GM12891 (cell line): ENCODE measurements at regions not wholly inside any gene's neighbourhood (a gene's known extent, or its start where the extent isn't known, plus 50 kb on each side); places are given as distances from the start of the nearest gene placed in this dataset.

Source experiments
- DNase-seq: peaks from one replicate; pipeline ENCODE4 v3.0.0; 2011; ENCODE audit warnings: low spot score; ENCODE audit not compliant: insufficient read length
- FAIRE-seq: peaks from 2 replicates; lab custom pipeline; 2011; peaks lifted over from hg19 to GRCh38; lab: Jason Lieb, UNC
- PAX5 ChIP-seq: IDR thresholded peaks from 2 replicates; pipeline ENCODE4 v1.6.1; 2011; ENCODE audit warnings: low read length, moderate library complexity, mild to moderate bottlenecking; ENCODE audit not compliant: insufficient read depth, severe bottlenecking
- POLR2A ChIP-seq: IDR thresholded peaks from 2 replicates; pipeline ENCODE4 v1.6.1; 2011; ENCODE audit warnings: low read depth, low read length, control low read depth
- POLR2AphosphoS5 ChIP-seq: IDR thresholded peaks from 2 replicates; pipeline ENCODE4 v1.6.1; 2011; ENCODE audit warnings: low read depth, low read length, control low read depth
- POU2F2 ChIP-seq: IDR thresholded peaks from 2 replicates; pipeline ENCODE4 v1.6.1; 2011; ENCODE audit warnings: low read depth, mild to moderate bottlenecking, control low read depth, low read length, moderate library complexity
- SPI1 ChIP-seq: IDR thresholded peaks from 2 replicates; pipeline ENCODE4 v1.6.1; 2011; ENCODE audit warnings: low read depth, low read length, control low read depth
- TAF1 ChIP-seq: IDR thresholded peaks from 2 replicates; pipeline ENCODE4 v1.6.1; 2011; ENCODE audit warnings: low read depth, low read length, control low read depth

DNA sequence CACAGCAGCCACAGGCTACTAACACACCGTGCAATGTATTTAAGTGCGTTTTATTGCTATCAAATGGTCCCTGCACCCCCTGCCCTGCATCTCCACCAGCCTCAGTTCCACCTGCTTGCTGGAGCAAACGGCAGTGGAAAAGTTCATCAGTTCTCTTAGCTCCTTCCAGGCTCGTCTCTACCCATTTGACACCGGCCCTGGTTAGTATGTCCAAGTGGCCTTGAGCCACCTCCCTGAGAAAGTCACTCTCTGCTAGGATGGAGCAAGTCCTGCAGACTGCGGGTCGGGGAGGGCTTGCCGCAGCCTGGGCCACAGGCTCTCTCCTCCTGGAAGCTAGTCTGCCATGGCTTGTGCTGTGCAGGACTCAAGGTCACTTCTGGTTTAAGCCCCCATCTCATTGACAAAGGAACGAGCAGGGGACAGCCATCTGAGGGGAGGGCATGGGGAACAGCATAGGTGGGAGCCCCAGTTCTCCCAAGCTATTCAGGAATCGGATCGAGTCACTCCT is 74.9 kb downstream of the RHOB start:
- FAIRE-seq (no peak), DNase-seq (no peak)
- TF ChIP-seq PAX5, result no peak
- no peak for TF ChIP-seq POLR2A
- no peak for TF ChIP-seq POU2F2
- TF ChIP-seq SPI1, result no peak
- no peak for TF ChIP-seq TAF1
- TF ChIP-seq POLR2AphosphoS5, result no peak

- FAIRE-seq (no peak), DNase-seq (no peak)
- TF ChIP-seq PAX5 (no peak), POLR2AphosphoS5 (no peak), POU2F2 (no peak), POLR2A (no peak), SPI1 (no peak), TAF1 (no peak)
Observed at GRCh38 chr2:20523073-20523798, 76.4 kb downstream of the RHOB start.

DNA sequence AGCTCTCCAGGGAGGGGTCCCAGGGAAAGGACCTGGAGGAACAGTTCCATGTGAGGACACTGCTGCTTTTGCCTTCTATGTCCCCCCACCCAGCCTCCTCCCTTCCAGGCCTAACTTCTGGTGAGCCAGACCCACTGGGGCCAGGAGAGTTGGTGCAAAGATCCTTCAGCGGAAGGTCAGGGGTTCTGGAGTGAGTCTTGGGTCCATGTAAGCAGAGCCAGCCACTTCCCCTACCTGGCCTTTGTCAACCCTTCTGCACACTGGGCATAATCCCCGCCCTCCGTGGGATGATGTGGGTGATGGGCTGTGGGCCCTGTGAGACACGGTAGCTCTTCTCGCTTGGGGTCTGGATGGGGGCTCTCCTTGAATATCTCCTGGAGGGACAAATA is 76.9 kb downstream of the RHOB start:
- FAIRE-seq (no peak), DNase-seq (no peak)
- TF ChIP-seq TAF1, result no peak
- no peak for TF ChIP-seq POU2F2
- TF ChIP-seq SPI1, result no peak
- TF ChIP-seq PAX5, result no peak
- no peak for TF ChIP-seq POLR2A
- no peak for TF ChIP-seq POLR2AphosphoS5

DNA sequence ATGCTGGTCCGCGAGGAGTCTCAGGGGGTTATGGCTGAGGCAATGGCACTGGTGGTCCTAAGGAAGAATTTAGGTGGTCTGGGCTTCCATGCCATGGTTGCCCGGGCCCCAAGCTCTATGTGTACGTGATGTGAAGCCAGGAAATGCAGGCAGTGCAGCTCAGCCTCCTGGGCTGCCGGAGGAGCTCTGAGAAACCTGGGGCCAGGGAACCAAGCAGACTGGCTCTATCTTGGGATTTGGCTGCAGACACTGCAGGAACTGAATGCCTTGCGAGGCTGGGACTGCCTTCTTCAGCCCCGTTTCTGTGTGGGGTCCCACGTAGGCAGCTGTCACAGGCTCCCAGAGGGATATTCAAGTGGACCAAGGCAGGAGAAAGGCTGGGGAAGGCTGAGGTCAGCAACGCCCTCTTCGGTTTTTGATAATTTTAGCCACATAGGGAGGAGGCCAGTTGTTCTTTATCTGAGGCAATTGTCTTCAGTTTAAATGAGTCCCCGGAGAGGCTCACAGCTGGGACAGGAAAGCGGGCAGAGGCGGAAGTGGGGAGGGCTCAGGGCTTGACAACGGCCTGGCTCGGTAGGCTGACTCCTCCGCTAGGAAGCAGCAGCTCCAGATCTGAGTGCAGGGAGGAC is 77.7 kb downstream of the RHOB start:
- no peak for FAIRE-seq
- TF ChIP-seq POU2F2 (no peak), SPI1 (peak; percentile 56; the same call in 1 of the 2 replicates), TAF1 (no peak), PAX5 (no peak), POLR2AphosphoS5 (no peak)

GRCh38 chr2:20525041-20526035 is 78.5 kb downstream of the RHOB start:
- no peak for TF ChIP-seq PAX5
- no peak for TF ChIP-seq SPI1
- TF ChIP-seq POLR2A, result 0 out of 2 replicates have a peak, but pooled peaks have one; percentile 37
- TF ChIP-seq POU2F2, result peak; percentile 63
- no peak for TF ChIP-seq TAF1
- TF ChIP-seq POLR2AphosphoS5, result no peak
- peak; percentile 48 for DNase-seq
- peak; percentile 82 for FAIRE-seq

More for the DNA sequence above, 77.7 kb downstream of the RHOB start:
- no peak for DNase-seq

- DNase-seq, result no peak
- FAIRE-seq, result no peak
- TF ChIP-seq POLR2A (no peak), POU2F2 (no peak), PAX5 (no peak), TAF1 (no peak), POLR2AphosphoS5 (no peak), SPI1 (no peak)
Observed at GRCh38 chr2:20526160-20526559, 79.3 kb downstream of the RHOB start.

- DNase-seq (no peak), FAIRE-seq (no peak)
- TF ChIP-seq POLR2A (no peak), POU2F2 (no peak)
Observed at GRCh38 chr2:20526708-20527107, 79.8 kb downstream of the RHOB start.

- TF ChIP-seq POLR2AphosphoS5, result no peak
- TF ChIP-seq POU2F2, result no peak
- no peak for TF ChIP-seq PAX5
- TF ChIP-seq POLR2A, result no peak
- TF ChIP-seq SPI1, result no peak
- TF ChIP-seq TAF1, result no peak
- FAIRE-seq (no peak), DNase-seq (no peak)
Observed at GRCh38 chr2:20528713-20529112, 81.8 kb downstream of the RHOB start.

DNA sequence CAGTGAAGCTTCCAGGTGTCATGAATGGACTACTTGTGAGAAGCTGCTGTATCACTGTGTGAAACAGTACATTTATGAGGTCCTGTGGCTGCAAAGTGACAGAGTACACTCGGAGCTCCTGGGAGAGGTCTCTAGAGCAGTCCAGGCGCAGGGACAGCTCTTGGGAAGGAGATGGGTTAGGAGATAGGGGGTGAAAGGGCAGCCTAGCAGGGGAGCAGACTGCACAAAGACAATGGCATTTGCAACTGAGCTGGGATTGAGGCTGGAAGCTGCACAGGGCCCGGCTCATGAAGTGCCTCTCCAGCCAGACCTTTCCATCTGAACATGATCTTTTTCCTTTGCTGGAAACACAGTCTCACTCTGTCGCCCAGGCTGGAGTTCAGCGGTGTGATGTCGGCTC is 83.6 kb downstream of the RHOB start:
- TF ChIP-seq POU2F2 (no peak), POLR2A (no peak), PAX5 (no peak), SPI1 (no peak), POLR2AphosphoS5 (no peak), TAF1 (no peak)
- FAIRE-seq (no peak), DNase-seq (no peak)
